ENCODE measurements at regions not wholly inside any gene's neighbourhood (a gene's known extent, or its start where the extent isn't known, plus 50 kb on each side); places are given as distances from the start of the nearest gene placed in this dataset.

DNA sequence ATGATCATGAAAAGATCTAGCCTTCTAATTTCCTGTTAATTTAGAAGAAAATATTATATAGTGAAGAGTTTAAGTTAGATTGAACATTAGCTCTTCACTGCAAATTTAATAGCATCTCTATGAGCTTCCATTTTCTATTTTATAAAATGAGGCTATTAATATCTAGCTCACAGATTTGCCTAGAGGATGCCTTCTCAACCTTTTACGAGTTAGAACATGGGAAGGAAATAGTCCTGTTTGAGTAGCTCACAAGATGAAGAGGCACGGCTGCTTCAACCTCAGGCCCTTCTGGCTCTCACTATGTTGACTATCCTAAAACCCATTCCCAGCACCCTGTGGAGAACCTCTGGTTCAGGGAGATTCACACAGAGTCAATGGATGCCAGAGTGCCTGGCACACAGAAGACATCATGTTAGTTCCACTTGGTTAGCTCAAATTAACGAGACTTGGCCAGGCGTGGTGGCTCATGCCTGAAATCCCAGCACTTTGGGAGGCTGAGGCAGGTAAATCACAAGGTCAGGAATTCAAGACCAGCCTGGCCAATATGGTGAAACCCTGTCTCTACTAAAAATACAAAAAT lies 97.9 kb upstream of the GUCY1A1 start:
- H3K27me3 Mint-ChIP-seq = peaks cover 2% of the 10 kb centered on the region
- ChIA-PET POLR2A (no interaction called here), CTCF (interaction anchor here (1.2 kb wide), 1 partner anchor 23 kb away, joined by 3 read pairs; no protein-coding TSS in a partner anchor)
- no peak overlapping the region for H3K4me3 Mint-ChIP-seq
- no peaks in the 10 kb centered on the region for H3K4me1 Mint-ChIP-seq (ENCODE audit: low read depth)
- DNase-seq (no peak), ATAC-seq (no peak)
- no peak overlapping the region for H3K27ac Mint-ChIP-seq
- intact Hi-C loops (cut with micrococcal nuclease) = no loop called here
- H3K36me3 Mint-ChIP-seq (ENCODE audit: low read depth) = no peaks in the 10 kb centered on the region
- TF ChIP-seq, protein P1, sequence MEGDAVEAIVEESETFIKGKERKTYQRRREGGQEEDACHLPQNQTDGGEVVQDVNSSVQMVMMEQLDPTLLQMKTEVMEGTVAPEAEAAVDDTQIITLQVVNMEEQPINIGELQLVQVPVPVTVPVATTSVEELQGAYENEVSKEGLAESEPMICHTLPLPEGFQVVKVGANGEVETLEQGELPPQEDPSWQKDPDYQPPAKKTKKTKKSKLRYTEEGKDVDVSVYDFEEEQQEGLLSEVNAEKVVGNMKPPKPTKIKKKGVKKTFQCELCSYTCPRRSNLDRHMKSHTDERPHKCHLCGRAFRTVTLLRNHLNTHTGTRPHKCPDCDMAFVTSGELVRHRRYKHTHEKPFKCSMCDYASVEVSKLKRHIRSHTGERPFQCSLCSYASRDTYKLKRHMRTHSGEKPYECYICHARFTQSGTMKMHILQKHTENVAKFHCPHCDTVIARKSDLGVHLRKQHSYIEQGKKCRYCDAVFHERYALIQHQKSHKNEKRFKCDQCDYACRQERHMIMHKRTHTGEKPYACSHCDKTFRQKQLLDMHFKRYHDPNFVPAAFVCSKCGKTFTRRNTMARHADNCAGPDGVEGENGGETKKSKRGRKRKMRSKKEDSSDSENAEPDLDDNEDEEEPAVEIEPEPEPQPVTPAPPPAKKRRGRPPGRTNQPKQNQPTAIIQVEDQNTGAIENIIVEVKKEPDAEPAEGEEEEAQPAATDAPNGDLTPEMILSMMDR (IDR thresholded peaks at IDR 0.05) = no peak
- H3K9me3 Mint-ChIP-seq = no peaks in the 10 kb centered on the region

DNA sequence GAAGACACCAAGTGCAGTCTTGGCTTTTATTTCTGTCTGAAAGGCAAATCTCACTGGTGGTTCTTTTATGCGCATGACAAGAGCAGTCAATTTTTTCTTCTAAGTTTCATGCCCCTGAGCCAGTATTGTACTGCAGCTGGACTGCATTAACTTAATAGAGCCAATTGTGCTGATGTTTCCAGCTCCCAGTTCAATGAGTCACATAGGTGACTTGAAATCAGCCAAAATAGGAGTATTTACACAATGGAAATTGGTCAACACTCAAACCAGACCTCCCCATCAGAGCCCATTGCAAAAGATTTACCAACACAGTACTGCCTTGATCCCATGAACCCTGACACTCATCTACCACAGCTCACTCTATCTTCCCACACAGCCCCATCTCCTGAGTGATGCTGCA lies 100.3 kb upstream of the GUCY1A1 start:
- intact Hi-C loops (cut with micrococcal nuclease) = no loop called here
- TF ChIP-seq, protein P1 (IDR thresholded peaks at IDR 0.05) = no peak
- Mint-ChIP-seq H3K27ac (no peak overlapping the region), H3K9me3 (no peaks in the 10 kb centered on the region), H3K4me3 (no peak overlapping the region), H3K27me3 (peaks cover 5% of the 10 kb centered on the region), H3K36me3 (ENCODE audit: low read depth) (no peaks in the 10 kb centered on the region), H3K4me1 (ENCODE audit: low read depth) (no peaks in the 10 kb centered on the region)
- DNase-seq = no peak
- ChIA-PET POLR2A (no interaction called here), CTCF (no interaction called here)
- ATAC-seq = no peak

DNA sequence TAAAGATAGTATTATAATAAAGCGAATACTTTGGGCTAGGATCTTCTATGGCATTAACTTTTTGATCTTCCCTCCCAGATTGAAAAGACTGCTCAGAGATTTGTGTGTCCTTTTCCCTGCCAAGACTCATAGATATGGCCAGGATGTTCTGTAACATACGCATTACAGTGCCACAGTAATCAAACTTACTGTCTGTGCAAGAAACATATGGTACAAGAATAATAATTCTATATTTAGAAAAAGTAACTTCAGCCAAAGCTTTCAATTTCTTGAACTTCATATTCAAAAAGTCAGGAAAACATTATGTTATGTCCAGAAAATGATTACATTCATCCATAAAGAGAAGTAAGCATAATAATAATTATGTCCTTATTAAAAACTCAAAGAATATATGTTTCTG lies 100.9 kb upstream of the GUCY1A1 start:
- intact Hi-C loops (cut with micrococcal nuclease) = no loop called here
- no peak overlapping the region for H3K4me3 Mint-ChIP-seq
- peaks cover 5% of the 10 kb centered on the region for H3K27me3 Mint-ChIP-seq
- H3K4me1 Mint-ChIP-seq (ENCODE audit: low read depth) = no peaks in the 10 kb centered on the region
- ATAC-seq (no peak), DNase-seq (no peak)
- ChIA-PET CTCF (no interaction called here), POLR2A (no interaction called here)
- H3K27ac Mint-ChIP-seq = no peak overlapping the region
- TF ChIP-seq, protein P1 (IDR thresholded peaks at IDR 0.05) = no peak
- H3K9me3 Mint-ChIP-seq = no peaks in the 10 kb centered on the region
- H3K36me3 Mint-ChIP-seq (ENCODE audit: low read depth) = no peaks in the 10 kb centered on the region

- H3K27ac Mint-ChIP-seq = no peak overlapping the region
- POLR2A ChIA-PET = no interaction called here
- no peak for ATAC-seq
These were observed 101.3 kb upstream of the GUCY1A1 start for GRCh38 chr4:155565330-155565729.

GRCh38 chr4:155564880-155565279 lies 101.8 kb upstream of the GUCY1A1 start:
- ChIA-PET POLR2A (no interaction called here), CTCF (interaction anchor here (0.6 kb wide), 1 partner anchor 653 kb away, joined by 3 read pairs; no protein-coding TSS in a partner anchor)
- DNase-seq = no peak
- no peaks in the 10 kb centered on the region for H3K36me3 Mint-ChIP-seq (ENCODE audit: low read depth)
- H3K27me3 Mint-ChIP-seq = peaks cover 5% of the 10 kb centered on the region
- no peaks in the 10 kb centered on the region for H3K4me1 Mint-ChIP-seq (ENCODE audit: low read depth)
- no peak overlapping the region for H3K4me3 Mint-ChIP-seq
- TF ChIP-seq, protein P1 (IDR thresholded peaks at IDR 0.05) = no peak
- H3K9me3 Mint-ChIP-seq = no peaks in the 10 kb centered on the region
- ATAC-seq = no peak
- intact Hi-C loops (cut with micrococcal nuclease) = no loop called here
- no peak overlapping the region for H3K27ac Mint-ChIP-seq

More at GRCh38 chr4:155565330-155565729, 101.3 kb upstream of the GUCY1A1 start:
- Mint-ChIP-seq H3K27me3 (peaks cover 5% of the 10 kb centered on the region), H3K4me3 (no peak overlapping the region), H3K36me3 (ENCODE audit: low read depth) (no peaks in the 10 kb centered on the region), H3K9me3 (no peaks in the 10 kb centered on the region), H3K4me1 (ENCODE audit: low read depth) (no peaks in the 10 kb centered on the region)
- CTCF ChIA-PET = no interaction called here
- intact Hi-C loops (cut with micrococcal nuclease) = no loop called here
- no peak for DNase-seq
- TF ChIP-seq, protein P1 (IDR thresholded peaks at IDR 0.05) = no peak
